H9 (cell line): ENCODE measurements at regions not wholly inside any gene's neighbourhood (a gene's known extent, or its start where the extent isn't known, plus 50 kb on each side); places are given as distances from the start of the nearest gene placed in this dataset.

Source experiments
- DNase-seq: peaks from one replicate; pipeline ENCODE4 v3.0.0-alpha.2; 2017
- H2AFZ ChIP-seq: one replicate; pipeline ENCODE4 v1.6.1; 2013; ENCODE audit warnings: mild to moderate bottlenecking, low read length, control low read depth, moderate library complexity
- H2AK5ac ChIP-seq: 2 replicates; pipeline ENCODE4 v1.6.1; 2013; ENCODE audit warnings: low read length, control low read depth, mixed read lengths; ENCODE audit not compliant: insufficient read length
- H2BK120ac ChIP-seq: one replicate; pipeline ENCODE4 v1.6.1; 2013; ENCODE audit warnings: low read depth, mild to moderate bottlenecking, low read length, control low read depth, inconsistent platforms; ENCODE audit not compliant: poor library complexity, severe bottlenecking
- H2BK12ac ChIP-seq: 2 replicates; pipeline ENCODE4 v1.6.1; 2013; ENCODE audit warnings: low read length, control low read depth, mixed read lengths, low read depth; ENCODE audit not compliant: insufficient read length
- H2BK15ac ChIP-seq: 2 replicates; pipeline ENCODE4 v1.6.1; 2013; ENCODE audit warnings: low read depth, low read length, control low read depth
- H2BK20ac ChIP-seq: one replicate; pipeline ENCODE4 v1.6.1; 2013; ENCODE audit warnings: low read depth, mild to moderate bottlenecking, low read length, control low read depth, inconsistent platforms; ENCODE audit not compliant: poor library complexity, severe bottlenecking
- H2BK5ac ChIP-seq: 2 replicates; pipeline ENCODE4 v1.6.1; 2013; ENCODE audit warnings: low read length, control low read depth, mixed read lengths; ENCODE audit not compliant: insufficient read length
- H3K14ac ChIP-seq: 2 replicates; pipeline ENCODE4 v1.6.1; 2013; ENCODE audit warnings: low read length, control low read depth; ENCODE audit not compliant: insufficient read depth
- H3K18ac ChIP-seq: 2 replicates; pipeline ENCODE4 v1.6.1; 2013; ENCODE audit warnings: low read depth, mild to moderate bottlenecking, mixed read lengths, low read length, control low read depth; ENCODE audit not compliant: insufficient read length
- H3K23ac ChIP-seq: 2 replicates; pipeline ENCODE4 v1.6.1; 2013; ENCODE audit warnings: low read length, control low read depth, mixed read lengths, low read depth; ENCODE audit not compliant: insufficient read length
- H3K23me2 ChIP-seq: 2 replicates; pipeline ENCODE4 v1.6.1; 2013; ENCODE audit warnings: low read depth, mild to moderate bottlenecking, mixed read lengths, low read length, control low read depth; ENCODE audit not compliant: insufficient read length, poor library complexity, severe bottlenecking
- H3K27ac ChIP-seq: 2 replicates; pipeline ENCODE4 v1.5.1; 2013; ENCODE audit warnings: low read length, control low read depth, mixed read lengths, low read depth; ENCODE audit not compliant: insufficient read length
- H3K27me3 ChIP-seq: 2 replicates; pipeline ENCODE4 v1.6.1; 2013; ENCODE audit warnings: low read length, control low read depth, inconsistent platforms; ENCODE audit not compliant: insufficient read depth
- H3K4ac ChIP-seq: 2 replicates; pipeline ENCODE4 v1.6.1; 2013; ENCODE audit warnings: low read depth, mild to moderate bottlenecking, control low read depth, inconsistent platforms, low read length, moderate library complexity
- H3K4me1 ChIP-seq: 2 replicates; pipeline ENCODE4 v1.6.1; 2013; ENCODE audit warnings: low read length, control low read depth, inconsistent platforms; ENCODE audit not compliant: insufficient read depth
- H3K4me2 ChIP-seq: 2 replicates; pipeline ENCODE4 v1.6.1; 2013; ENCODE audit warnings: low read length, control low read depth, mixed read lengths; ENCODE audit not compliant: insufficient read length, insufficient read depth
- H3K56ac ChIP-seq: 2 replicates; pipeline ENCODE4 v1.6.1; 2013; ENCODE audit warnings: low read depth, mild to moderate bottlenecking, mixed read lengths, low read length, control low read depth; ENCODE audit not compliant: insufficient read length
- H3K79me1 ChIP-seq: 2 replicates; pipeline ENCODE4 v1.6.1; 2013; ENCODE audit warnings: low read depth, mild to moderate bottlenecking, moderate library complexity, low read length, control low read depth, inconsistent platforms; ENCODE audit not compliant: insufficient read depth, poor library complexity, severe bottlenecking
- H3K79me2 ChIP-seq: 2 replicates; pipeline ENCODE4 v1.6.1; 2013; ENCODE audit warnings: low read length, control low read depth, inconsistent platforms; ENCODE audit not compliant: insufficient read depth
- H3K9ac ChIP-seq: 2 replicates; pipeline ENCODE4 v1.6.1; 2013; ENCODE audit warnings: low read length, control low read depth, mixed read lengths; ENCODE audit not compliant: insufficient read length; ENCODE audit errors: extremely low read depth
- H3K9me3 ChIP-seq: one replicate; pipeline ENCODE4 v1.6.1; 2013; ENCODE audit warnings: low read depth, low read length, inconsistent platforms; ENCODE audit not compliant: control insufficient read depth
- H3T11ph ChIP-seq: one replicate; pipeline ENCODE4 v1.6.1; 2013; ENCODE audit warnings: mild to moderate bottlenecking, low read length, control low read depth, inconsistent platforms
- H4K20me1 ChIP-seq: one replicate; pipeline ENCODE4 v1.6.1; 2013; ENCODE audit not compliant: control insufficient read depth, insufficient read length, insufficient read depth
- H4K5ac ChIP-seq: 2 replicates; pipeline ENCODE4 v1.6.1; 2013; ENCODE audit warnings: low read depth, mild to moderate bottlenecking, mixed read lengths, low read length, control low read depth; ENCODE audit not compliant: insufficient read length
- H4K8ac ChIP-seq: replicated peaks from 2 replicates; pipeline ENCODE4 v1.6.1; 2013; ENCODE audit warnings: low read length, control low read depth, mixed read lengths, low read depth; ENCODE audit not compliant: insufficient read length
- H4K91ac ChIP-seq: 2 replicates; pipeline ENCODE4 v1.6.1; 2013; ENCODE audit warnings: low read depth, mild to moderate bottlenecking, moderate library complexity, mixed read lengths, low read length, control low read depth; ENCODE audit not compliant: insufficient read length
- H3K27ac Mint-ChIP-seq, 3 experiments: 2 replicates in 2 of 3; 3 replicates in 1 of 3; pipeline ENCODE4 v1.8.0; 2020 to 2021; ENCODE audit warnings: mixed read lengths in 3 of 3, mild to moderate bottlenecking in 1 of 3, moderate library complexity in 1 of 3
- H3K27me3 Mint-ChIP-seq: 2 replicates; pipeline ENCODE4 v1.8.0; 2021; ENCODE audit warnings: low read depth, mild to moderate bottlenecking, moderate library complexity, mixed read lengths
- H3K36me3 Mint-ChIP-seq, 3 experiments: 2 replicates in 2 of 3; 3 replicates in 1 of 3; pipeline ENCODE4 v1.8.0; 2020 to 2021; ENCODE audit warnings: low read depth in 3 of 3, mixed read lengths in 3 of 3; ENCODE audit not compliant: insufficient read depth in 1 of 3
- H3K4me1 Mint-ChIP-seq, 2 experiments: 2 replicates each; pipeline ENCODE4 v1.8.0; 2020; ENCODE audit warnings: mixed read lengths in 2 of 2
- H3K4me3 Mint-ChIP-seq, 2 experiments: 2 replicates in 1 of 2; 3 replicates in 1 of 2; pipeline ENCODE4 v1.8.0; 2020 to 2021; ENCODE audit warnings: mild to moderate bottlenecking in 2 of 2, mixed read lengths in 2 of 2, moderate library complexity in 1 of 2
- H3K9me3 Mint-ChIP-seq, 2 experiments: 2 replicates in 1 of 2; 3 replicates in 1 of 2; pipeline ENCODE4 v1.8.0; 2020; ENCODE audit warnings: mild to moderate bottlenecking in 2 of 2, mixed read lengths in 2 of 2, moderate library complexity in 1 of 2
- CTCF ChIP-seq: fragments of 200-600 bp; sonication (generic); conservative IDR thresholded peaks from 3 replicates; pipeline ENCODE4 v1.8.0; 2021; ENCODE audit warnings: antibody characterized with exemption, mild to moderate bottlenecking
- WGBS: extraction: QIAGEN DNeasy Blood & Tissue Kit; methylation state at CpG from one replicate; pipeline ENCODE4 v1.1.7; 2013; ENCODE audit warnings: missing lambda C conversion rate, low lambda C conversion rate, mixed read lengths; ENCODE audit not compliant: insufficient read length; ENCODE audit errors: extremely low coverage; 5-methylcytosine and 5-hydroxymethylcytosine counted together

- Histone ChIP-seq H2AK5ac (no peak overlapping the region), H3K4me2 (no peak overlapping the region), H2BK15ac (no peak overlapping the region), H3K56ac (no peak overlapping the region), H3K27ac (no peak overlapping the region), H2AFZ (no peak overlapping the region), H3K18ac (no peak overlapping the region), H3K23ac (no peak overlapping the region), H3K9me3 (no peaks in the 10 kb centered on the region), H3K4me1 (no peaks in the 10 kb centered on the region), H4K5ac (no peak overlapping the region), H2BK120ac (no peak overlapping the region), H4K91ac (no peak overlapping the region), H3K4ac (no peak overlapping the region), H2BK20ac (no peak overlapping the region), H3T11ph (no peak overlapping the region), H3K79me1 (no peaks in the 10 kb centered on the region), H4K8ac (no peak overlapping the region), H4K20me1 (no peaks in the 10 kb centered on the region), H3K14ac (no peak overlapping the region), H2BK12ac (no peak overlapping the region), H2BK5ac (no peak overlapping the region), H3K27me3 (no peaks in the 10 kb centered on the region), H3K23me2 (no peaks in the 10 kb centered on the region), H3K79me2 (no peaks in the 10 kb centered on the region), H3K9ac (no peak overlapping the region)
- DNase-seq = no peak
- H3K9me3 Mint-ChIP-seq = no peaks in the 10 kb centered on the region; a peak in 1 of 5 replicates
- H3K27ac Mint-ChIP-seq = peak overlapping the region in 1 of 3 experiments; percentile 53; a peak in 1 of 7 replicates
- H3K36me3 Mint-ChIP-seq = no peaks in the 10 kb centered on the region
- no CpG with 5 or more reads among the region's 1 CpG for WGBS
- TF ChIP-seq CTCF = no peak
- peaks cover 4 to 8% of the 10 kb centered on the region in 2 experiments; a peak in 3 of 4 replicates for H3K4me1 Mint-ChIP-seq
- H3K27me3 Mint-ChIP-seq = no peaks in the 10 kb centered on the region
- no peak overlapping the region for H3K4me3 Mint-ChIP-seq
Measured at GRCh38 chr3:81195478-81195877, 566.0 kb downstream of the GBE1 start.
